K562 (cell line): ENCODE measurements at regions not wholly inside any gene's neighbourhood (a gene's known extent, or its start where the extent isn't known, plus 50 kb on each side); places are given as distances from the start of the nearest gene placed in this dataset.

Source experiments
- ATAC-seq: fragments of 200-7000 bp; cut with Tn5 transposase; 3 replicates; pipeline ENCODE4 v1.9.1; 2020; ENCODE audit warnings: moderate library complexity
- BruUV-seq: library from RNA; stranded (reverse); fragments of 400-500 nt; replicated peaks from 2 replicates; lab custom pipeline; 2021; lab: Mats Ljungman, UMichigan
- CTCF ChIA-PET: fragments of 300-600 bp; formaldehyde crosslinking; extraction: SDS; loops from one replicate; lab custom pipeline; 2021; ENCODE audit warnings: low intra/inter-chr PET ratio; lab: Yijun Ruan, JAX
- POLR2A ChIA-PET: fragments of 300-600, 350-650 bp; sonication (Branson Sonifier 250); formaldehyde crosslinking; extraction: SDS; loops from one replicate; lab custom pipeline; 2021; ENCODE audit warnings: antibody characterized with exemption, inconsistent platforms; lab: Yijun Ruan, JAX
- DNase-seq, 4 experiments: peaks; one replicate each; pipeline versions ENCODE4 v3.0.0 to v3.0.0-alpha.2; 2011 to 2018; ENCODE audit warnings: low spot score in 3 of 4, mixed read lengths in 3 of 4; ENCODE audit errors: extremely low read depth in 1 of 4
- FAIRE-seq: peaks from 2 replicates; lab custom pipeline; 2011; peaks lifted over from hg19 to GRCh38; lab: Jason Lieb, UNC
- H2AFZ ChIP-seq: 2 replicates; pipeline ENCODE4 v1.6.0; 2011; ENCODE audit warnings: low read depth, low read length, control low read depth, inconsistent platforms
- H3K27ac ChIP-seq: fragments of 200-600 bp; 3 replicates; pipeline ENCODE4 v1.8.0; 2011; ENCODE audit warnings: low read depth, mild to moderate bottlenecking, control low read depth, inconsistent platforms, low read length, moderate library complexity, mixed read lengths; ENCODE audit errors: extremely low read depth
- H3K27me3 ChIP-seq, 2 experiments: fragments of 300-600 bp in 1 of 2; 2 replicates in 1 of 2; 3 replicates in 1 of 2; pipeline versions ENCODE4 v1.6.0 to v1.8.0; 2011; ENCODE audit warnings: inconsistent platforms in 2 of 2, low read length in 2 of 2, mild to moderate bottlenecking in 1 of 2, mixed read lengths in 1 of 2, moderate library complexity in 1 of 2; ENCODE audit not compliant: control insufficient read depth in 2 of 2, insufficient read depth in 2 of 2
- H3K36me3 ChIP-seq: fragments of 300-600 bp; 3 replicates; pipeline ENCODE4 v1.8.0; 2011; ENCODE audit warnings: mild to moderate bottlenecking, low read length, inconsistent platforms; ENCODE audit not compliant: control insufficient read depth, insufficient read depth
- H3K4me1 ChIP-seq, 2 experiments: fragments of 200-600 bp in 1 of 2; replicated peaks in 1 of 2; 2 replicates in 1 of 2; 3 replicates in 1 of 2; pipeline versions ENCODE4 v1.5.1 to v1.8.0; 2011; ENCODE audit warnings: inconsistent platforms in 2 of 2, low read length in 2 of 2, mild to moderate bottlenecking in 1 of 2, mixed read lengths in 1 of 2, moderate library complexity in 1 of 2; ENCODE audit not compliant: control insufficient read depth in 2 of 2, insufficient read depth in 2 of 2
- H3K4me2 ChIP-seq: 2 replicates; pipeline ENCODE4 v1.6.1; 2011; ENCODE audit warnings: low read length, control low read depth, inconsistent platforms, mixed read lengths; ENCODE audit not compliant: insufficient read depth
- H3K4me3 ChIP-seq: fragments of 200-600 bp; sonication (generic), shearing (Covaris generic); 2 replicates; pipeline ENCODE4 v1.5.1; 2016; ENCODE audit warnings: control low read depth, inconsistent platforms
- H3K79me2 ChIP-seq: fragments of 200-600 bp; 3 replicates; pipeline ENCODE4 v1.8.0; 2011; ENCODE audit warnings: low read length, inconsistent platforms; ENCODE audit not compliant: control insufficient read depth, insufficient read depth
- H3K9ac ChIP-seq, 2 experiments: 2 replicates each; pipeline versions ENCODE4 v1.6.0 to v1.6.1; 2011; ENCODE audit warnings: low read depth in 2 of 2, low read length in 2 of 2, control low read depth in 1 of 2, inconsistent platforms in 1 of 2, mild to moderate bottlenecking in 1 of 2, mixed read lengths in 1 of 2; ENCODE audit not compliant: insufficient read depth in 1 of 2
- H3K9me1 ChIP-seq: one replicate; pipeline ENCODE4 v1.6.0; 2011; ENCODE audit warnings: inconsistent platforms, mild to moderate bottlenecking, low read length, moderate library complexity; ENCODE audit not compliant: control insufficient read depth, insufficient read depth
- H3K9me3 ChIP-seq: replicated peaks from 2 replicates; pipeline ENCODE4 v1.5.1; 2011; ENCODE audit warnings: low read depth, low read length, inconsistent platforms; ENCODE audit not compliant: control insufficient read depth, insufficient read depth
- H4K20me1 ChIP-seq: replicated peaks from 2 replicates; pipeline ENCODE4 v1.6.1; 2011; ENCODE audit warnings: low read length, inconsistent platforms, mixed read lengths; ENCODE audit not compliant: control insufficient read depth, insufficient read depth
- ARHGAP35 ChIP-seq: fragments of 450-650 bp; IDR thresholded peaks from 2 replicates; pipeline ENCODE4 v1.6.1; 2018; ENCODE audit not compliant: partially characterized antibody
- CAMTA2 ChIP-seq: fragments of 250-450 bp; sonication (Bioruptor Pico); conservative IDR thresholded peaks from 2 replicates; pipeline ENCODE4 v1.5.1; 2022
- DPF2 ChIP-seq: fragments of 450-650 bp; IDR thresholded peaks from 2 replicates; pipeline ENCODE4 v1.6.1; 2016
- FOXK2 ChIP-seq, 2 experiments: fragments of 450-650 bp; IDR thresholded peaks in 1 of 2; conservative IDR thresholded peaks in 1 of 2; 2 replicates each; pipeline ENCODE4 v1.6.1; 2016; ENCODE audit warnings: low read depth in 2 of 2, mild to moderate bottlenecking in 1 of 2
- GABPB1 ChIP-seq: sonication (generic); formaldehyde crosslinking; IDR thresholded peaks from 2 replicates; pipeline ENCODE4 v1.8.0; 2022; ENCODE audit warnings: mild to moderate bottlenecking, missing genetic modification reagents
- MYBL2 ChIP-seq, 2 experiments: fragments of 450-650 bp in 1 of 2; sonication (generic) in 1 of 2; formaldehyde crosslinking in 1 of 2; IDR thresholded peaks; 2 replicates each; pipeline versions ENCODE4 v1.6.1 to v1.8.1; 2017 to 2022; ENCODE audit warnings: borderline replicate concordance in 1 of 2, inconsistent platforms in 1 of 2, low read depth in 1 of 2, mild to moderate bottlenecking in 1 of 2, missing genetic modification reagents in 1 of 2, moderate library complexity in 1 of 2
- SETDB1 ChIP-seq: IDR thresholded peaks from one replicate; pipeline ENCODE4 v1.6.1; 2012; ENCODE audit warnings: low read length, control low read depth, inconsistent platforms
- XRCC4 ChIP-seq: IDR thresholded peaks from one replicate; pipeline ENCODE4 v1.6.1; 2011; ENCODE audit not compliant: insufficient read depth, insufficient read length; ENCODE audit errors: extremely low read depth
- ZFX ChIP-seq: sonication (generic); formaldehyde crosslinking; IDR thresholded peaks from 2 replicates; pipeline ENCODE4 v1.8.0; 2022; ENCODE audit warnings: mild to moderate bottlenecking, missing genetic modification reagents, moderate library complexity
- ZNF699 ChIP-seq: fragments of 250-450 bp; sonication (Bioruptor Pico); IDR thresholded peaks from 2 replicates; pipeline ENCODE4 v1.8.0; 2021; ENCODE audit warnings: mild to moderate bottlenecking, moderate library complexity; ENCODE audit not compliant: insufficient replicate concordance
- WGBS: fragments of 100-300 bp; shearing (Covaris generic); methylation state at CpG from one replicate; pipeline ENCODE4 v1.1.6; 2016; ENCODE audit warnings: low coverage, mixed read lengths; ENCODE audit not compliant: insufficient coverage; ENCODE audit errors: missing lambda C conversion rate; 5-methylcytosine and 5-hydroxymethylcytosine counted together
- in situ Hi-C: fragments of 300-500 bp; cut with MboI; formaldehyde crosslinking; loops from 4 replicates; pipeline ENCODE4 v1.15.0; 2018; ENCODE audit warnings: inconsistent platforms, mixed read lengths
- intact Hi-C: fragments of 100-400 bp; cut with micrococcal nuclease; formaldehyde crosslinking; loops from 2 replicates; pipeline ENCODE4 v1.14.2; 2022
- TF ChIP-seq, protein P1 (sequence below): fragments of 200-400 bp; formaldehyde crosslinking; IDR thresholded peaks from 2 replicates; pipeline ENCODE4 v1.6.1; 2017; ENCODE audit warnings: mild to moderate bottlenecking, low read depth, low read length, moderate library complexity
- TF ChIP-seq, protein P2 (sequence below): fragments of 250-450 bp; sonication (Bioruptor Pico); IDR thresholded peaks from 2 replicates; pipeline ENCODE4 v1.9.0; 2021; ENCODE audit warnings: mild to moderate bottlenecking
- TF ChIP-seq, protein P3 (sequence below), 3 experiments: IDR thresholded peaks in 2 of 3; conservative IDR thresholded peaks in 1 of 3; 2 replicates each; pipeline ENCODE4 v1.5.1; 2011 to 2012; ENCODE audit warnings: low read length in 3 of 3, mild to moderate bottlenecking in 3 of 3, control low read depth in 2 of 3, improper control_type of control experiment in 1 of 3, inconsistent platforms in 1 of 3, low read depth in 1 of 3, mixed read lengths in 1 of 3, moderate library complexity in 1 of 3; ENCODE audit not compliant: insufficient read depth in 2 of 3
- TF ChIP-seq, protein P4 (sequence below): fragments of 450-650 bp; IDR thresholded peaks from one replicate; pipeline ENCODE4 v1.6.1; 2018; ENCODE audit warnings: mild to moderate bottlenecking, moderate library complexity; ENCODE audit not compliant: partially characterized antibody
- TF ChIP-seq, protein P5 (sequence below): fragments of 250-450 bp; sonication (Bioruptor Pico); IDR thresholded peaks from 2 replicates; pipeline ENCODE4 v1.5.0; 2021; ENCODE audit warnings: mild to moderate bottlenecking, borderline replicate concordance

DNA sequence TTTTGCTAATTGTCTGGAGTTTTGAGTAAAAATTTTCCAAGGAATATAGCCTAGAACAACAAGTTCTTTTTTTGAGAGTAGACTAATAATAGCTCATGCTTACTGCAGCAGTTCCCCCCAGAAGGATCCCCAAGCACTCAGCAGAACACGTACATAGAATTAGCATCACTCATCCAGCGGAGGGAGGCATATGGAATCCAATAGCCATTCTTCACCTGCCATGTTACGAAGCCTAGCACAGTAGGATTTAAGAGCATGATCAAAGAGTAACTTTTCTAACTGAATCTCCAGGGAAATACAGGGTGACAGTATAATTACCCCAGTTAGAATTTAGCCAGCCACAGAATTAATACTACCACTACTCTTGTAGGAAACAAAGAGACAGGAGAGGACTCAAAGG is 511.7 kb upstream of the NOX3 start:
- intact Hi-C loops (no loop called here), in situ Hi-C loops (no loop called here)
- no peak for DNase-seq
- CTCF ChIA-PET: no interaction called here
- 2% methylated on average over 3 of the region's 3 CpGs for WGBS
- no peak overlapping the region for H3K4me2 ChIP-seq
- no peaks in the 10 kb centered on the region for H3K36me3 ChIP-seq
- no peaks in the 10 kb centered on the region for H3K79me2 ChIP-seq
- no peaks in the 10 kb centered on the region for H3K9me3 ChIP-seq
- no peaks in the 10 kb centered on the region for H3K9me1 ChIP-seq
- no peaks in the 10 kb centered on the region for H3K4me1 ChIP-seq
- ATAC-seq: no peak
- no peaks in the 10 kb centered on the region for H4K20me1 ChIP-seq
- no peak overlapping the region for H3K27ac ChIP-seq
- BruUV-seq: no TSS peak
- no peak for FAIRE-seq
- no peak overlapping the region for H3K9ac ChIP-seq
- no peaks in the 10 kb centered on the region for H3K27me3 ChIP-seq
- H3K4me3 ChIP-seq: no peak overlapping the region
- no peak overlapping the region for H2AFZ ChIP-seq
- POLR2A ChIA-PET: no interaction called here
- TF ChIP-seq GABPB1 (CRISPR knock-in tag): no peak
- no peak for TF ChIP-seq CAMTA2 (CRISPR knock-in tag)
- TF ChIP-seq ARHGAP35: no peak
- TF ChIP-seq XRCC4: no peak
- TF ChIP-seq, protein P1, sequence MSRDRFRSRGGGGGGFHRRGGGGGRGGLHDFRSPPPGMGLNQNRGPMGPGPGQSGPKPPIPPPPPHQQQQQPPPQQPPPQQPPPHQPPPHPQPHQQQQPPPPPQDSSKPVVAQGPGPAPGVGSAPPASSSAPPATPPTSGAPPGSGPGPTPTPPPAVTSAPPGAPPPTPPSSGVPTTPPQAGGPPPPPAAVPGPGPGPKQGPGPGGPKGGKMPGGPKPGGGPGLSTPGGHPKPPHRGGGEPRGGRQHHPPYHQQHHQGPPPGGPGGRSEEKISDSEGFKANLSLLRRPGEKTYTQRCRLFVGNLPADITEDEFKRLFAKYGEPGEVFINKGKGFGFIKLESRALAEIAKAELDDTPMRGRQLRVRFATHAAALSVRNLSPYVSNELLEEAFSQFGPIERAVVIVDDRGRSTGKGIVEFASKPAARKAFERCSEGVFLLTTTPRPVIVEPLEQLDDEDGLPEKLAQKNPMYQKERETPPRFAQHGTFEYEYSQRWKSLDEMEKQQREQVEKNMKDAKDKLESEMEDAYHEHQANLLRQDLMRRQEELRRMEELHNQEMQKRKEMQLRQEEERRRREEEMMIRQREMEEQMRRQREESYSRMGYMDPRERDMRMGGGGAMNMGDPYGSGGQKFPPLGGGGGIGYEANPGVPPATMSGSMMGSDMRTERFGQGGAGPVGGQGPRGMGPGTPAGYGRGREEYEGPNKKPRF: no peak
- TF ChIP-seq, protein P2, sequence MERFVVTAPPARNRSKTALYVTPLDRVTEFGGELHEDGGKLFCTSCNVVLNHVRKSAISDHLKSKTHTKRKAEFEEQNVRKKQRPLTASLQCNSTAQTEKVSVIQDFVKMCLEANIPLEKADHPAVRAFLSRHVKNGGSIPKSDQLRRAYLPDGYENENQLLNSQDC (CRISPR knock-in tag): no peak
- TF ChIP-seq ZNF699 (CRISPR knock-in tag): no peak
- TF ChIP-seq, protein P3, sequence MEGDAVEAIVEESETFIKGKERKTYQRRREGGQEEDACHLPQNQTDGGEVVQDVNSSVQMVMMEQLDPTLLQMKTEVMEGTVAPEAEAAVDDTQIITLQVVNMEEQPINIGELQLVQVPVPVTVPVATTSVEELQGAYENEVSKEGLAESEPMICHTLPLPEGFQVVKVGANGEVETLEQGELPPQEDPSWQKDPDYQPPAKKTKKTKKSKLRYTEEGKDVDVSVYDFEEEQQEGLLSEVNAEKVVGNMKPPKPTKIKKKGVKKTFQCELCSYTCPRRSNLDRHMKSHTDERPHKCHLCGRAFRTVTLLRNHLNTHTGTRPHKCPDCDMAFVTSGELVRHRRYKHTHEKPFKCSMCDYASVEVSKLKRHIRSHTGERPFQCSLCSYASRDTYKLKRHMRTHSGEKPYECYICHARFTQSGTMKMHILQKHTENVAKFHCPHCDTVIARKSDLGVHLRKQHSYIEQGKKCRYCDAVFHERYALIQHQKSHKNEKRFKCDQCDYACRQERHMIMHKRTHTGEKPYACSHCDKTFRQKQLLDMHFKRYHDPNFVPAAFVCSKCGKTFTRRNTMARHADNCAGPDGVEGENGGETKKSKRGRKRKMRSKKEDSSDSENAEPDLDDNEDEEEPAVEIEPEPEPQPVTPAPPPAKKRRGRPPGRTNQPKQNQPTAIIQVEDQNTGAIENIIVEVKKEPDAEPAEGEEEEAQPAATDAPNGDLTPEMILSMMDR (IDR thresholded peaks at IDR 0.05 in 2 of 3, conservative IDR thresholded peaks at IDR 0.05 in 1 of 3; ENCODE audit: insufficient read depth in 2 of 3, low read depth in 1 of 3, low read length in 3 of 3): no peak
- no peak for TF ChIP-seq FOXK2 (conservative IDR thresholded peaks at IDR 0.05 in 1 of 2, IDR thresholded peaks at IDR 0.05 in 1 of 2; ENCODE audit: low read depth in 2 of 2)
- TF ChIP-seq MYBL2 (IDR thresholded peaks at IDR 0.05; ENCODE audit: low read depth): no peak
- no peak for TF ChIP-seq MYBL2 (CRISPR knock-in tag; IDR thresholded peaks at IDR 0.05; ENCODE audit: borderline replicate concordance)
- no peak for TF ChIP-seq DPF2
- no peak for TF ChIP-seq SETDB1
- TF ChIP-seq ZFX: no peak
- TF ChIP-seq, protein P4, sequence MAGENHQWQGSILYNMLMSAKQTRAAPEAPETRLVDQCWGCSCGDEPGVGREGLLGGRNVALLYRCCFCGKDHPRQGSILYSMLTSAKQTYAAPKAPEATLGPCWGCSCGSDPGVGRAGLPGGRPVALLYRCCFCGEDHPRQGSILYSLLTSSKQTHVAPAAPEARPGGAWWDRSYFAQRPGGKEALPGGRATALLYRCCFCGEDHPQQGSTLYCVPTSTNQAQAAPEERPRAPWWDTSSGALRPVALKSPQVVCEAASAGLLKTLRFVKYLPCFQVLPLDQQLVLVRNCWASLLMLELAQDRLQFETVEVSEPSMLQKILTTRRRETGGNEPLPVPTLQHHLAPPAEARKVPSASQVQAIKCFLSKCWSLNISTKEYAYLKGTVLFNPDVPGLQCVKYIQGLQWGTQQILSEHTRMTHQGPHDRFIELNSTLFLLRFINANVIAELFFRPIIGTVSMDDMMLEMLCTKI: no peak
- TF ChIP-seq, protein P5, sequence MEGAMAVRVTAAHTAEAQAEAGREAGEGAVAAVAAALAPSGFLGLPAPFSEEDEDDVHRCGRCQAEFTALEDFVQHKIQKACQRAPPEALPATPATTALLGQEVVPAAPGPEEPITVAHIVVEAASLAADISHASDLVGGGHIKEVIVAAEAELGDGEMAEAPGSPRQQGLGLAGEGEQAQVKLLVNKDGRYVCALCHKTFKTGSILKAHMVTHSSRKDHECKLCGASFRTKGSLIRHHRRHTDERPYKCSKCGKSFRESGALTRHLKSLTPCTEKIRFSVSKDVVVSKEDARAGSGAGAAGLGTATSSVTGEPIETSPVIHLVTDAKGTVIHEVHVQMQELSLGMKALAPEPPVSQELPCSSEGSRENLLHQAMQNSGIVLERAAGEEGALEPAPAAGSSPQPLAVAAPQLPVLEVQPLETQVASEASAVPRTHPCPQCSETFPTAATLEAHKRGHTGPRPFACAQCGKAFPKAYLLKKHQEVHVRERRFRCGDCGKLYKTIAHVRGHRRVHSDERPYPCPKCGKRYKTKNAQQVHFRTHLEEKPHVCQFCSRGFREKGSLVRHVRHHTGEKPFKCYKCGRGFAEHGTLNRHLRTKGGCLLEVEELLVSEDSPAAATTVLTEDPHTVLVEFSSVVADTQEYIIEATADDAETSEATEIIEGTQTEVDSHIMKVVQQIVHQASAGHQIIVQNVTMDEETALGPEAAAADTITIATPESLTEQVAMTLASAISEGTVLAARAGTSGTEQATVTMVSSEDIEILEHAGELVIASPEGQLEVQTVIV (CRISPR knock-in tag): no peak
